ENCODE measurements at regions not wholly inside any gene's neighbourhood (a gene's known extent, or its start where the extent isn't known, plus 50 kb on each side); places are given as distances from the start of the nearest gene placed in this dataset.

DNA sequence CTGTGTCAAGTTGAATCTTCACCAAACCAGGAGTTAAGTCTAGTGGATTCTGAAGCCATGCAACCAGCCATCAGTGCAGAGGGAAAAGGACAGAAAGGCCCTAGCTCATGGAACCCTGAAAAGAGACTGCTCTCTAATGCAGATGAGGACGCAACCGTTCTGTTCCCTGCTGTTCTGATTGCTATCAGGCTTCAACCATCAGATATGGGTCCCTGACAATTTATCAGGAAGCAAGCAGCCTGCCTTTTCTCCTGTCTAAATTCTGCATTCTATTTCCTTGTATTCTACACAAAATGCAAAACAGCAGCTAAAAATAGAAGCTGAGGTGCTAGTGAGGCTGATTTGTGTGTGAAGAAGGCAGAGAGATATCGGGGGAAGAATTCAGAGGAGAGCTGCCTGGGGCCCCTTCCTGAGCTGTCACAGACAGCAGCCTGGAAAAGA lies 68.4 kb upstream of the RTN4 start:
- H3K27ac ChIP-seq (ENCODE audit: low read depth, low read length), result no peak overlapping the region
- H2AFZ ChIP-seq (ENCODE audit: low read length), result no peak overlapping the region
- H3K27me3 ChIP-seq (ENCODE audit: insufficient read depth, low read length), result no peaks in the 10 kb centered on the region
- no peaks in the 10 kb centered on the region for H3K9me3 ChIP-seq (ENCODE audit: low read depth, low read length)
- H3K4me2 ChIP-seq (ENCODE audit: insufficient read depth, low read length), result no peak overlapping the region
- no peaks in the 10 kb centered on the region for H4K20me1 ChIP-seq (ENCODE audit: insufficient read depth, low read length)
- peaks cover 45% of the 10 kb centered on the region for H3K4me1 ChIP-seq (ENCODE audit: insufficient read depth, low read length)
- TF ChIP-seq, protein P1, sequence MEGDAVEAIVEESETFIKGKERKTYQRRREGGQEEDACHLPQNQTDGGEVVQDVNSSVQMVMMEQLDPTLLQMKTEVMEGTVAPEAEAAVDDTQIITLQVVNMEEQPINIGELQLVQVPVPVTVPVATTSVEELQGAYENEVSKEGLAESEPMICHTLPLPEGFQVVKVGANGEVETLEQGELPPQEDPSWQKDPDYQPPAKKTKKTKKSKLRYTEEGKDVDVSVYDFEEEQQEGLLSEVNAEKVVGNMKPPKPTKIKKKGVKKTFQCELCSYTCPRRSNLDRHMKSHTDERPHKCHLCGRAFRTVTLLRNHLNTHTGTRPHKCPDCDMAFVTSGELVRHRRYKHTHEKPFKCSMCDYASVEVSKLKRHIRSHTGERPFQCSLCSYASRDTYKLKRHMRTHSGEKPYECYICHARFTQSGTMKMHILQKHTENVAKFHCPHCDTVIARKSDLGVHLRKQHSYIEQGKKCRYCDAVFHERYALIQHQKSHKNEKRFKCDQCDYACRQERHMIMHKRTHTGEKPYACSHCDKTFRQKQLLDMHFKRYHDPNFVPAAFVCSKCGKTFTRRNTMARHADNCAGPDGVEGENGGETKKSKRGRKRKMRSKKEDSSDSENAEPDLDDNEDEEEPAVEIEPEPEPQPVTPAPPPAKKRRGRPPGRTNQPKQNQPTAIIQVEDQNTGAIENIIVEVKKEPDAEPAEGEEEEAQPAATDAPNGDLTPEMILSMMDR (IDR thresholded peaks at IDR 0.05; ENCODE audit: extremely low read depth, low read depth, low read length), result no peak
- no peaks in the 10 kb centered on the region for H3K79me2 ChIP-seq (ENCODE audit: insufficient read depth, low read length)
- no peak for DNase-seq (ENCODE audit: insufficient read length, low spot score, missing footprints)
- no peak overlapping the region for H3K4me3 ChIP-seq (ENCODE audit: insufficient read depth, low read length)
- no peaks in the 10 kb centered on the region for H3K36me3 ChIP-seq (ENCODE audit: insufficient read depth, low read length)

DNA sequence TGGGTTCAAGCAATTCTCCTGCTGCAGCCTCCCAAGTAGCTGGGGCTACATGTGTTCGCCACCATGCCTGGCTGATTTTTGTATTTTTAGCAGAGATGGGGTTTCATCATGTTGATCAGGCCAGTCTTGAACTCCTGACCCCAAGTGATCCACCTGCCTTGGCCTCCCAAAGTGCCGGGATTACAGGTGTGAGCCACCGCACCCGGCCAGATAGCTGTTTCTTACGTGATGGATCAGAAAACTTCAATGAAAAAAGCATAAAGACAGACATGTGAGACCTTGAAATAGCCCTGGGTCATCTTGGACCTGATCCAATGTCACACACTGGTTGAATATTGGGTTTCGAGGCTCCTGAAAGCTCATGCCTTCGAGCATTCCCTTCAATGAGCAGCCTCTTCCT lies 66.7 kb upstream of the RTN4 start:
- no peak overlapping the region for H2AFZ ChIP-seq (ENCODE audit: low read length)
- H3K9me3 ChIP-seq (ENCODE audit: low read depth, low read length), result no peaks in the 10 kb centered on the region
- no peaks in the 10 kb centered on the region for H3K36me3 ChIP-seq (ENCODE audit: insufficient read depth, low read length)
- no peak overlapping the region for H3K27ac ChIP-seq (ENCODE audit: low read depth, low read length)
- no peak overlapping the region for H3K4me2 ChIP-seq (ENCODE audit: insufficient read depth, low read length)
- H3K27me3 ChIP-seq (ENCODE audit: insufficient read depth, low read length), result no peaks in the 10 kb centered on the region
- TF ChIP-seq, protein P1 (IDR thresholded peaks at IDR 0.05; ENCODE audit: extremely low read depth, low read depth, low read length), result no peak
- peaks cover 2% of the 10 kb centered on the region for H3K79me2 ChIP-seq (ENCODE audit: insufficient read depth, low read length)
- H3K4me1 ChIP-seq (ENCODE audit: insufficient read depth, low read length), result peaks cover 60% of the 10 kb centered on the region
- DNase-seq (ENCODE audit: insufficient read length, low spot score, missing footprints), result no peak
- no peak overlapping the region for H3K4me3 ChIP-seq (ENCODE audit: insufficient read depth, low read length)
- H4K20me1 ChIP-seq (ENCODE audit: insufficient read depth, low read length), result no peaks in the 10 kb centered on the region

DNA sequence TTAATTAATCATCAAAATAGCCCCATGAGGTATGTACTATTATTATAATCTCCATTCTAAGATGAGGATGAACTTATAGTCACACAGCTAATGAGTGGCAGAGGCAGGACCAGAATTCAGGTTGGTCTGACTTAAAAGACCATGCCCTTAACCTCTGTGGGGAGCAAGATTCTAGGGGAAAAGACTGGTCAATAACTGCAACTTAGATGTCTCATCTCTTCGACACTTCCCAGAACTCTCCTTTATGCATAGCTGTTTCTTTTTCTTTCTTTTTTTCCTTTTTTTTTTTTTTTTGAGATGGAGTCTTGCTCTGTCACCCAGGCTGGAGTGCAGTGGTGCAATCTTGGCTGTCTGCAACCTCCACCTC lies 66.3 kb upstream of the RTN4 start:
- Histone ChIP-seq H3K4me3 (ENCODE audit: insufficient read depth, low read length) (no peak overlapping the region), H3K4me2 (ENCODE audit: insufficient read depth, low read length) (no peak overlapping the region), H3K27me3 (ENCODE audit: insufficient read depth, low read length) (no peaks in the 10 kb centered on the region), H3K79me2 (ENCODE audit: insufficient read depth, low read length) (peaks cover 2% of the 10 kb centered on the region), H2AFZ (ENCODE audit: low read length) (no peak overlapping the region), H3K36me3 (ENCODE audit: insufficient read depth, low read length) (no peaks in the 10 kb centered on the region), H3K4me1 (ENCODE audit: insufficient read depth, low read length) (peaks cover 64% of the 10 kb centered on the region), H3K27ac (ENCODE audit: low read depth, low read length) (no peak overlapping the region), H4K20me1 (ENCODE audit: insufficient read depth, low read length) (no peaks in the 10 kb centered on the region), H3K9me3 (ENCODE audit: low read depth, low read length) (no peaks in the 10 kb centered on the region)
- DNase-seq (ENCODE audit: insufficient read length, low spot score, missing footprints), result no peak
- TF ChIP-seq, protein P1 (IDR thresholded peaks at IDR 0.05; ENCODE audit: extremely low read depth, low read depth, low read length), result no peak

DNA sequence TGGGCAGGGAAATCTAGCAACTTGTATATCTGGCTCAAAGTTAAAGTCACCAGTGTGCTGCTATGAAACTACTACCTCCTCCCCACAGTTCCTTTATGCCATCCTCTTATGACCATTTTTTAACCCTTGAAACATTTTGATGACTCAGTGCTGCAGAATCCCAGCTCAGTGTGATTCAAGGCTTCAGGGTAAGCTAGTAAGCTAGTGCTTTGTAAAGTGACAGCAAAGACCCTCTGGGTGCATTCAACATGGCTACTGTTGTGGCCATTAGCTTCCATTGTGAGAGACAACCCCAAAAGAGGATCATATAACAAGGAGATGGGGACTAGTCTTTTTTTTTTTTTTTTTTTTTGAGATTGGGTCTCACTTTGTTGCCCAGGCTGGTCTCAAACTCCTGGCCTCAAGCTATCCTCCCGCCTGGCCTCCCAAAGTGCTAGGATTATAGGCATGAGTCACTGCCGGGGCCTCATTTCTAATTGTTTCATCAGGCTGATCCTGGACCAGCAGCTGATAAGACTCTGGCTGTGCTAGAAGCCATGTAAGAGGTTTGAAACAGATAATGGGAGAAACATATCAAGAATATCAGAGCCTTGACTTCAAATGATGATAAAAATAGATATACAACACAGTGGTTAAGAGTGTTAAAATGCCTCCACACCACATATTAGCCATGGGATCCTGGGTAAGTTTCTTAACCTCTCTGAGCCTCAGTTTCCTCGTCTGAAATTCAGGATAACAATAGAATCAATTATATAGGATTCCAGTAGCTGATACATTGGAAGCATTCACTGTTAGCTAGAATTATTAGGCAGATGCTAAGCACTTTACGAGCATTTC lies 65.7 kb upstream of the RTN4 start:
- H3K79me2 ChIP-seq (ENCODE audit: insufficient read depth, low read length), result peaks cover 6% of the 10 kb centered on the region
- no peaks in the 10 kb centered on the region for H3K36me3 ChIP-seq (ENCODE audit: insufficient read depth, low read length)
- no peaks in the 10 kb centered on the region for H3K27me3 ChIP-seq (ENCODE audit: insufficient read depth, low read length)
- no peaks in the 10 kb centered on the region for H4K20me1 ChIP-seq (ENCODE audit: insufficient read depth, low read length)
- H3K4me2 ChIP-seq (ENCODE audit: insufficient read depth, low read length), result peak overlapping the region; percentile 59
- H3K4me3 ChIP-seq (ENCODE audit: insufficient read depth, low read length), result no peak overlapping the region
- H2AFZ ChIP-seq (ENCODE audit: low read length), result no peak overlapping the region
- H3K27ac ChIP-seq (ENCODE audit: low read depth, low read length), result peak overlapping the region; percentile 4
- H3K9me3 ChIP-seq (ENCODE audit: low read depth, low read length), result no peaks in the 10 kb centered on the region
- DNase-seq (ENCODE audit: insufficient read length, low spot score, missing footprints), result no peak
- TF ChIP-seq, protein P1 (IDR thresholded peaks at IDR 0.05; ENCODE audit: extremely low read depth, low read depth, low read length), result no peak
- peaks cover 67% of the 10 kb centered on the region for H3K4me1 ChIP-seq (ENCODE audit: insufficient read depth, low read length)
